Activated CD4-positive, CD25-positive, alpha-beta regulatory T cell treated with anti-CD3 and anti-CD28 coated beads, Interleukin-2, amount 50 U/mL, for 16 hours (primary cell): ENCODE measurements at regions not wholly inside any gene's neighbourhood (a gene's known extent, or its start where the extent isn't known, plus 50 kb on each side); places are given as distances from the start of the nearest gene placed in this dataset.

ENCODE experiments used
- DNase-seq: peaks from one replicate; pipeline ENCODE4 v3.0.0-alpha.2; 2020; ENCODE audit warnings: low read depth, low spot score

DNA sequence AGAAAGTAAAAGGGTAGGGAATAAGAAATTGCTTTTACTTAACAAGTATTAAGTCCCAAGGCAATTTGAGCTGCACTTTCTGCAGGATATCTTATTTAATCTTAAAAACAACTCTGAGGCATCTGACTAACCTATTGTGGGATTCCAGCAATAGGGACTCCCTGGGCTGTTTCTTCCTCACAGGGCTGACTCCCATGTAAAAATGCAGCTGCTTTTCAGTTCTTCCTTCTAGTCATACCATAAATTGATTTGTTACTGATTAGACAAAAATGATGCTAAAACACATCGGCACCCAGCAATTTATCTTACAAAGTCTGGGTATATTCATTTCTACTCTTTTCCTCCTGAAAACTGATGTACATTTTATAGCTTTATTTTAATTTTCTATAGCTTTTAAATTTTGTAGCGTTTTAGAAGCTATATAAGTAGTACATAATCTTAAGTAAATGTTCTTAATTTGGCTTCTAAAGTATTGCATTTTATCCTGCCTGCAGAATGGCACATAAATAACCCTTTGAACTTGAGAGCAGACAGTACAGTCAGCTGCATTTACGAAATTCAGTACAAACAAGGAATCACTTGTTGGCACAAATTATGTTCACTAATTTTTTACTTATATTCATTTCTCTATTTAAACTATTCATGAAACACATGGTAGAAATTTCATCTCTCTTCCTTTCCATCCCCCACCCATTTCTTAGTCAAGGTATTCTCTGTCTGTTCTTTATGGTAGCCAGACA lies 102.4 kb upstream of the FRY start:
- DNase-seq: no peak

DNA sequence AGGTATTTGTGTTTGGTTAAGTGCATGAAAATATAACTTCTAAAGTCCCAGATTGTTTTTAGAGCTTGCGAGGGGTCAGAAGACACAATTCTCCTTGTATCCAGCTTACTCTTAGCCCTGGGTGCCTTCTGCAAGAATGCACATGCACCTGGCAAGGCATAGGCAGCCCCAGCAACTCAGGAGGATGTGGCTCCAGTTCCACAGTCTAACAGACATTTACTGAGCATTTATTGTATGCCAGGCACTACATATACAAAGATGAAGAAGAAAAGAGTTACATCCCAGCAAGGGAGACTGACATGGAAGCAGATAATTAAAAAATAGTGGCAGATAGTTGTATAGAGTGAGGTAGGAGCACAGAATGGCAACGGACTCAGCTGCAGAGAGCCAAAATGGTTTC lies 101.1 kb upstream of the FRY start:
- no peak for DNase-seq

GRCh38 chr13:31930901-31931522 lies 100.6 kb upstream of the FRY start:
- DNase-seq: no peak

DNA sequence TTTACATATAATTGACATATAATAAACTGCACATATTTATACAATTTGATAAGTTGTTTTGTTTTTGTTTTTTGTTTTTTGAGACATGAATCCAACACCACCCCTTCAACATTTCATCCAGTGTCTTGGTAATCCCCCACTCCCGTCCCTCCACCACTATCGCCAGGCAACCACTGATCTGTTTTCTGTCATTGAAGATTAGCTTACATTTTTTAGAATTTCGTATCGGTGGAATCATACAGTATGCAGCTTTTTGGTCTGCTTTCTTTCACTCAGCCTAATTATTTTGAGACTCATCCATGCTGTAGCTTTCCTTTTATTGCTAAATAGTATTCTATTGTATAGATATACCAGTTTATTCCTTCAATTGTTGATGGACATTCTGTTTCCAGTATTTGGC lies 94.1 kb upstream of the FRY start:
- no peak for DNase-seq

GRCh38 chr13:31940076-31940475 lies 91.5 kb upstream of the FRY start:
- DNase-seq: no peak

- DNase-seq: no peak
Observed at GRCh38 chr13:31943591-31943990, 88.0 kb upstream of the FRY start.

DNA sequence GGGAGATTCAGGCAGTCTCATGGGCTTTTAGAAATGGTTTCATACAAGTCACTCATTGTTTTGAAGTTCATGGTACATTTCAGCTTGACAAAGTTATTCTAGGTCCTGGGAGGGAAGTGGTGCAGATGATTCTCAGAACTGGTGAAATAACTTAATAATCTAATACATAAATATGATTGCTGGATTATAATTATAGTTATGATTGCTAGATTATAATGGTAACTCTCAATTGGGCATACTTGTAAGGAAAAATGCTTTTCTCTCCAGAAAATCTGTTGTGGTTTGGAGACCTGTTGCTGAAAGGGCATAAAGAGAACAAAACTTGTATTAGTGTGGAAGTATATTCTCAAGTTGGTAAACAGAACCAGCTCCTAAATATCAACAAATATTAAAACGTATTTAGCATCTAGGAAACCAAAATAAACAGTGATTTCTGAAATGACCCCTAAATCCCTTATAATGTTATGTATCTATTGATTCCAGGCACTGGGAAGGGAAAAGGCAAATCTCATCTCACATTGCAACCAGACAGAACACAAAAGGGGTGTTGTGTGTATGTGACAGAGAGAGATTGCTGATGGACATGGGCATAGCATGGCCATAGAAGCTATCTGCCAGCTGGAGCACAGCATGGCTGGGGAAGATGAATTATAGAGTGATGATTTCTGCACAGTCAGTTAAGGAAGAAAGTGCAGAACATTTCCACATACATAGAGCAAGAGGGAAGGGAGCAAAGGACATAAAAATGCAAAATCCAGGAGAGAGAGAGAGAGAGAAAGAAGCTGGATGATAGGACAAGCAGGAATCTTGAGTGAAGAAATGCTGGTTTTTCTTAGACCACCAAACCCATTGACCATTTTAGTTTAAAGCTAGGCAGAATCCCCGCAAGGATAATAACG lies 87.1 kb upstream of the FRY start:
- no peak for DNase-seq

- no peak for DNase-seq
Observed at GRCh38 chr13:31945202-31945961, 86.2 kb upstream of the FRY start.

- no peak for DNase-seq
Observed at GRCh38 chr13:31946091-31946770, 85.3 kb upstream of the FRY start.

DNA sequence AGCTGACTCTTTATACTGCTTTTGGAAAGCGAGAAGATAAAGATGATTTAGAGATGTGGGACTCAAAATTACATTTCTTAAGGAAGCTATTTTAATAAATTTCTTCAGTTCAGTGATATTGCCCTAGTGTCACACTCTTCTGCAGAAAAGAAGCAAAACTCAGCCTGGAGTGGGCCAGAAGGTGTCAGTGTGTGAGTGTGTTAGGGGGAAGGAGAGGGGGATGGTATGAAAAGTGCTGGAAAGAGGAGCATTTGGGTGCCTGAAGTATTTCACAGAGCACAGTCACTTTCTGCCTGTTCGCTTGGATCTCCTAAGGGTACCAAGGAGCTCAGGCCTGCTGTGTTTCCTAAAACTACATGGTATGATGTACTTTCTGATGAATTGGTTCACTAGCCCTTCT lies 84.5 kb upstream of the FRY start:
- no peak for DNase-seq

DNA sequence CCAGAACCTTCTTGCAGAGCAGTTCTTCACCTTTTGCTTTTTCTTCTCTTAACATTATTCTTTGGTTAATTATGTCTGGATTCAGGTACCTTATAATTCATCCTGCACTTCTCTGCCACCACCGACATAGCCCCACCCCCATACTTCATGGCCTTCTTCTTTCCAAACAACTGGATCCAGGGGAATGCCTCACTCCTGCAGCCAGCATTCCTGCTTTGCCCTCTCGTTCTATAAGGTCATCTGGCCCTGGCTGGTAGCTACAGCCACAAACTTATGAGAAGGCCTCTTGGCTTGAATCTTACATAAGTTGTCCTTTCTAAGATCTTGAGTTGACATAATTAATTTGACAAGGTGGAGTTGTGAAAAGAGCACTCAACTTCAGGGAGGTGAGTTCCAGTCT lies 84.1 kb upstream of the FRY start:
- DNase-seq: no peak

DNA sequence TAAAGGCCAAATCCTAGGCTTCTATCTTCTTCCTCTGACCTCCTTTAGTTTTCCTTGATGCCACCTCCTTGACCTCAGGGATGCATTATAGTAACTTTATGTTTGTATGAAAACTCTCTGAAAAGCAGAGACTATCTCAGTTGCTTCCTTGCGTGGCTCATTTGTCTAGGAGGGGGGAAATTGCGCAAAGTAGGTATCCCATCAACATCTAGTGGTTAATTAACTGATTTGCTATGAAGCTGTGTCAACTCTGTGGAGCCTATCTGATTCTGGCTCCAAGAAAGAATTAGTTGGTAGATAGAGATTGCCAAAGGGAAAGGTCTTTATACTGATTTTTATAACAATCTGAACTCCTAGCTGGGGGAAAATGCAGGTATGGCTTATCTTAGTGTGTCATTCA lies 82.1 kb upstream of the FRY start:
- DNase-seq: no peak

DNA sequence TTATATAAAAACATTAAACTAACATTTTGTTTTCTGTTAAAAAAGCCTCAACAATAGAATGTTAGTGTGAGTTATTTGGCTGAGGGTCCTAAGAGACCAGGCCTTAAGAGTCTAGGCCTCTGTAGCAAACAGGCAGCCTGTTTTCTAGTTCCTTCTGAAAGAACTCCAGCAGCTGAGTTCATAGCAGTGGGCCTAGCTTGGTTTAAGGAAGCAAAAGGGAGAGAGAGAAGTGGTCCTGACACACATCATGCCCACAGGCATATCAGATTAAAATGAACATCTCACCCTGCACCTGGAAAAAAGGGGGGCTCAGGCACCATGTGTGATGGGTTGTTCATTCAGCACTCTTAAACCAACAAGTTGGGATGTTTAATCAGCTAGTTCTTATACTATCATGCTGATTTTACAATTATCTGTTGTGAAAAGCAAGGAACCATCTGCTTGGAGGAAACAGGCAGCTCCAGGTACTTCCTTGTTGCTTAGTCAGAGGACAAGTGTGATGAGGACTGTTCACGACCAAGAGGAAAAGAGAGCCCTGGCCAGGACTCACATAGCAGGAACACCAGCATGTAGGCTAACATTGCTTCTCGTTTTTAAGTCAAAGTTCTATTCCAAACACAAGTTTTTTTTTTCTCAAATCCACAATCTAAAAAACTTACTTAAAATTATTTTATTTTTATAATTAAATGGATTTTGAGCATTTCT lies 81.3 kb upstream of the FRY start:
- DNase-seq: no peak

DNA sequence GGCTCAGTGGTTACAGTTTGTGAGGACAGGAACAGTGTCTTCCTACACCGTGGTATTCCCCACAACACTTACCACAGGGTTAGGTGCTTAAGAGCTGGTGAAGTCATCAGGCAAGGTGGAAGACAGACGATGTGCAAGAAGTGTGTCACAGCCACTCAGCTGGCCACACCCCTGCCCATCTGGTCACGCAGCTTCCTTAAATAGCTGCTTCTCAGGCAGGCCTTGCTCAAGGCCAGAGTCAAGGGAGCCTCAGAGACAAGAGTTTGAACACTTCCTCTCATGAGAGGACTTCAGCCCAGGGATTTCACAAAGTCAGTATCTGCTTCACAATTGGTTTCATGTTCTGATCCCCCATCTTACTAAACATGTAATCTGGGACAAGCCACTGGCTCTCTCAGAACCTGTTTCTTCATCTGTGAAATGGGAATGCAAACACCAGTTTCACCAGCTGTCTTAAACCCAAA lies 80.3 kb upstream of the FRY start:
- no peak for DNase-seq

DNA sequence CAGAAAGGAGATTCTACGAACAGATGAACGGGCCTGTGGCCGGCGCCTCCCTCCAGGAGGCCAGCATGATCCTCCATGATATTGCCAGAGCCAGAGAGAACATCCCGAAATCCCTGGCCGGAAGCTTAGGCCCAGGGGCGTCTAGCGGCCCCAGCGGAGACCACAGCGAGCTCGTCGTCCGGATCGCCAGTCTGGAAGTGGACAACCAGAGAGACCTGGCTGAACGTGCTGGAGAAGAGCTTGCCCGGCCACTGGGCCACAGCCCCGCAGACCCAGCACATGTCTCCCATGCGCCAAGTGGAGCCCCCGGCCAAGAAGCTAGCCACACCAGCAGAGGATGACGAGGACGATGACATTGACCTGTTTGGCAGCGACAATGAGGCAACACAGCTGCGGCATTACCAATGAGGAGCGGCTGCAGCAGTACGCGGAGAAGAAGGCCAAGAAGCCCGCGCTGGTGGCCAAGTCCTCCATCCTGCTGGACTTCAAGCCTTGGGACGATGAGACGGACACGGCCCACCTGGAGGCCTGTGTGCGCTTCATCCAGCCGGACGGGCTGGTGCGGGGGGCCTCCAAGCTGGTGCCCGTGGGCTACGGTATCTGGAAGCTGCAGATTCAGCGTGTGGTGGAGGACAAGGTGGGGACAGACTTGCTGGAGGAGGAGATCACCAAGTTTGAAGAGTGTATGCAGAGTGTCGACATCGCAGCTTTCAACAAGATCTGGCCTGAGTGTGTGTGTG lies 78.8 kb upstream of the FRY start:
- DNase-seq: no peak

DNA sequence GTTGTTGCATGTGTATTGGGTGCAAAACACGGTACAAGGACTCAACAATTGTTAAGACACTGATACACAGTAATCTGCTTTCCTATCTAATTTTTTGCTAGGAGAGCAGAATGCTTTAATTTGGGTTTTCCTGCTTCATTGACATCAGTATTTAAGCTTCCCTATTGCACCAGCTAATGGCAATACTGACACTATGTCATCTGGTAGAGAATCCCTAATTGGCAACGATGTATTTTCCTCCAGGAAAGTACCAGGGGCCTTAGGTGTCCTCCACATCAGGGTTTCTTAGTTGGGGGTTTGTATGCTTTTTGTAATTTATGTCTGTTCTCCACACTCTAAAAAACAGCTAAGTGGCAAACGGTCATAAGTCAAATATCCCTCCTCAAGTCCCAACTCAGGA lies 76.5 kb upstream of the FRY start:
- DNase-seq: no peak

GRCh38 chr13:31955741-31956140 lies 75.8 kb upstream of the FRY start:
- no peak for DNase-seq

DNA sequence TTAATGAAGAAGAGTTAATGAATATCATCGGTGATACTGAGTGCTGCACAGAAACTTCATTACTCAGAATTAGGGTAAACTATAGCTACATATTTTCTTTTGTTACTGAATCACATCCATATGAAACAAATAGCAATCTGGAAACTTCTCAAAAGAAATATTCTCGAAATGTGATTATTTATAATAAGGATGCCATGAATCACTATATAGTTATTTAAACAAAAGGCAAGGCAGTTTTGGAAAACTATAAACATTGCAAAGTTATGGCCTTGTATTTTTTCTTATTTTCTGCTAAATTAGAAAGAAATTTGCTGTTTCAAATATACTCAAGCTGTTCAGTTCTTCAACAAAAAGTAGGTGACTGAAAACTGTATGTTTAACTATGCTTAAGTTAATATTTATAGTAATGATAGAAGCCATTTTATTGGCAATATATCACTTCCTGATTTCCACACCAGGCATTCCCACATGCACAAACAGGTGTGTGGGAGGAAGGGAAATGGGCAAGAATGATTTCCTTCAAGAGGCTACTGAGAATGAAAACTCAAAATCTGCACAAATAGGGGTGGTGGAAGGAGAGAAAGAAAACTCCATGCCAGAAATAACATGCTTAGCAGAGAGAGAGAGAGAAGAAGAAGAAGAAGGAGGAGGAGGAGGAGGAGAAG lies 74.5 kb upstream of the FRY start:
- DNase-seq: no peak

- no peak for DNase-seq
Observed at GRCh38 chr13:31957772-31958171, 73.8 kb upstream of the FRY start.
